ENCODE measurements at regions not wholly inside any gene's neighbourhood (a gene's known extent, or its start where the extent isn't known, plus 50 kb on each side); places are given as distances from the start of the nearest gene placed in this dataset.

DNA sequence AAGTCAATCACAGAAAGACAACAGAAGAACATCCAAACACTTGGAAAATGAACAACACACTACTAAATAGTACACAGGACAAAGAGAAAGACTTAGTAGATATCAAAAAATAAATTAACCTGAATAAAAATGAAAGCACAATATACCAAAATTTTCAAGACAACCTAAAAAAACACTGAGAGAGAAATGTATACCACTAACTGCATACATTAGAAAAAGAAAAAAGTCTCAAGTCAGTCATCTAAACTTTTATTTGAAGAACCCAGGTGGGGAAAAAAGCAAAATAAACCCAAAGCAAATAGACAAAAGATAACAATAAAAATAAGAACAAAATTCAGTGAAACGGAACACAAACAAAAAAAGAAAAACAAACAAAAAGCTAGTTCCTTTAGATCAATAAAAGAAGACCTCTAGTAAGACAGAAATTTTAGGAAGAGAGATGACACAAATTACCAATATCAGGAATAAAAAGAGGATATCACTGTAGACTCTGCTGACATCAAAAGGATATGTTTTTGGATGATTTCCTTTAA is 172.8 kb downstream of the TRIM27 start:
- TF ChIP-seq EP300 (IDR thresholded peaks at IDR 0.05) (no peak), POLR2AphosphoS5 (IDR thresholded peaks at IDR 0.05) (no peak), POLR2A (IDR thresholded peaks at IDR 0.05) (no peak)
- TF ChIP-seq, protein P1, sequence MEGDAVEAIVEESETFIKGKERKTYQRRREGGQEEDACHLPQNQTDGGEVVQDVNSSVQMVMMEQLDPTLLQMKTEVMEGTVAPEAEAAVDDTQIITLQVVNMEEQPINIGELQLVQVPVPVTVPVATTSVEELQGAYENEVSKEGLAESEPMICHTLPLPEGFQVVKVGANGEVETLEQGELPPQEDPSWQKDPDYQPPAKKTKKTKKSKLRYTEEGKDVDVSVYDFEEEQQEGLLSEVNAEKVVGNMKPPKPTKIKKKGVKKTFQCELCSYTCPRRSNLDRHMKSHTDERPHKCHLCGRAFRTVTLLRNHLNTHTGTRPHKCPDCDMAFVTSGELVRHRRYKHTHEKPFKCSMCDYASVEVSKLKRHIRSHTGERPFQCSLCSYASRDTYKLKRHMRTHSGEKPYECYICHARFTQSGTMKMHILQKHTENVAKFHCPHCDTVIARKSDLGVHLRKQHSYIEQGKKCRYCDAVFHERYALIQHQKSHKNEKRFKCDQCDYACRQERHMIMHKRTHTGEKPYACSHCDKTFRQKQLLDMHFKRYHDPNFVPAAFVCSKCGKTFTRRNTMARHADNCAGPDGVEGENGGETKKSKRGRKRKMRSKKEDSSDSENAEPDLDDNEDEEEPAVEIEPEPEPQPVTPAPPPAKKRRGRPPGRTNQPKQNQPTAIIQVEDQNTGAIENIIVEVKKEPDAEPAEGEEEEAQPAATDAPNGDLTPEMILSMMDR (IDR thresholded peaks at IDR 0.05) = no peak
- Histone ChIP-seq H3K27me3 (no peaks in the 10 kb centered on the region), H3K4me3 (no peak overlapping the region), H3K27ac (no peak overlapping the region), H3K36me3 (no peaks in the 10 kb centered on the region), H3K4me1 (no peaks in the 10 kb centered on the region), H3K9me3 (peaks cover 8 to 12% (median 9%) of the 10 kb centered on the region in 4 donors)
- ATAC-seq (ENCODE audit: low FRiP score in 2 of 2) (no peak), DNase-seq (no peak)
- 57 to 86% methylated on average over 1 of the region's 1 CpG for WGBS, 2 donors

DNA sequence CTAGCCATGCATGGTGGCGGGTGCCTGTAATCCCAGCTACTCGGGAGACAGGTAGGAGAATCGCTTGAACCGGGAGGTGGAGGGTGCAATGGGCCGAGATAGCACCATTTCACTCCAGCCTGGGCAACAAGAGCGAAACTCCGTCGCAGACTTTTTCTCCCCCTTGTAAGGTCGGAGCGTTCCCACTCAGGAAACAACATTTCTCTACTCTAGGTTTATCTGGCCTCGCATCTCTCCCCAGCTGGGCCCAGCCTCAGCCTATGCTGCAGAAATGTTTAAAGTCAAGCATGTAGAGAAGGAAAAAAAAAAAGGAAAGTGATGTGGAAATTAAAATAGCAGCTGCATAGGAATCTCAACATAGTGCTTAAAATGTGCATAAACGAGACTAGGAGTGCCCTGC is 172.3 kb downstream of the TRIM27 start:
- TF ChIP-seq, protein P1 (IDR thresholded peaks at IDR 0.05) = no peak
- TF ChIP-seq POLR2AphosphoS5 (IDR thresholded peaks at IDR 0.05) = no peak
- no peak for TF ChIP-seq EP300 (IDR thresholded peaks at IDR 0.05)
- no peak for TF ChIP-seq POLR2A (IDR thresholded peaks at IDR 0.05)
- Histone ChIP-seq H3K4me1 (no peaks in the 10 kb centered on the region), H3K4me3 (no peak overlapping the region), H3K9me3 (peaks cover 8 to 12% (median 9%) of the 10 kb centered on the region in 4 donors), H3K36me3 (no peaks in the 10 kb centered on the region), H3K27ac (no peak overlapping the region), H3K27me3 (no peaks in the 10 kb centered on the region)
- 38 to 53% methylated on average over 12 of the region's 12 CpGs for WGBS, 2 donors
- ATAC-seq (ENCODE audit: low FRiP score in 2 of 2) = no peak
- no peak for DNase-seq

DNA sequence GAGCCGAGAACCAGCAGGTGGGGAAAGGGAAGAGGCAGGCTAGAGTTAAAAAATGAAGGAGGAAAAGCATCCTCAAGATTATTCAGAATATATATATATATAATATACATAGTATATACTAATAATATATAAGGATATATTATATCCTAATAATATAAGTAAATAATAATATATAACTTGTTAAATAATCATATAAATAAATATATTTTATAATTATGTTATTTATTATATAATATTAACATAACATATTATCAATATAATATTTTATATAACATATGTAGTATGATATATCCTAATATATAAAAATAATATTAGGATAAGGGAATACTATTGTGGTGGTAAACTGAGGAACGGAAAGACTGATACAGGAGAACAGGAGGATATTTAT is 171.8 kb downstream of the TRIM27 start:
- ATAC-seq (ENCODE audit: low FRiP score in 2 of 2) (no peak), DNase-seq (no peak)
- Histone ChIP-seq H3K27ac (no peak overlapping the region), H3K4me1 (no peaks in the 10 kb centered on the region), H3K9me3 (peaks cover 8 to 12% (median 9%) of the 10 kb centered on the region in 4 donors), H3K4me3 (no peak overlapping the region), H3K36me3 (no peaks in the 10 kb centered on the region), H3K27me3 (no peaks in the 10 kb centered on the region)
- WGBS, 2 donors = 86 to 90% methylated on average over 2 of the region's 2 CpGs
- TF ChIP-seq POLR2A (IDR thresholded peaks at IDR 0.05) = no peak
- TF ChIP-seq EP300 (IDR thresholded peaks at IDR 0.05) = no peak
- TF ChIP-seq POLR2AphosphoS5 (IDR thresholded peaks at IDR 0.05) = no peak
- TF ChIP-seq, protein P1 (IDR thresholded peaks at IDR 0.05) = no peak

DNA sequence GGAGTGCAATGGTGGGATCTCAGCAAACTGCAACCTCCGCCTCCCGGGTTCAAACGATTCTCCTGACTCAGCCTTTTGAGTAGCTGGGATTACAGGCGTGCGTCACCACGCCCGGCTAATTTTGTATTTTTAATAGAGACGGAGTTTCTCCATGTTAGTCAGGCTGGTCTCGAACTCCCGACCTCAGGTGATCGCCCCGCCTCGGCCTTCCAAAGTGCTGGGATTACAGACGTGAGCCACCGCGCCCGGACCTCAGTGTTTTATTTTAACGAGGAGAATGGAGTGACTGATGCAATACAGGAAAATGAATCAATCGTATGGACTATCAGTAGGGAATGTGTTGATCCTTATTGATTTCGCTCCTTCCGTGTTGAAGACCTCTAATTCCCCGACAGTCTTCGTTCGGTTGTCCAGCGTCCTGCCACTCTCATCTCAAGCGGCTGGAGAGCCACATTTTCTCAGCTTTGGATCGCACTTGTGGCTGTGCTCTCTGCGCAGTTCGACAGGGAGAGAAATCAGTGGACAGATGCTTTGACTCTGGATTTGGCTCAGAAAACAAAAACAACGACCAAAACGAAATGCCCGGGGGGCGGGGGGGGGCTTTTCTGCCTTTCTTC is 166.2 kb downstream of the TRIM27 start:
- H3K27ac ChIP-seq = no peak overlapping the region
- ATAC-seq (ENCODE audit: low FRiP score in 2 of 2) = no peak
- H3K27me3 ChIP-seq = no peaks in the 10 kb centered on the region
- peaks cover 0 to 3% (median 0%) of the 10 kb centered on the region in 4 donors for H3K9me3 ChIP-seq
- H3K4me3 ChIP-seq = no peak overlapping the region
- peak in 1 of 2 donors; percentile 41 for DNase-seq
- TF ChIP-seq POLR2AphosphoS5 (IDR thresholded peaks at IDR 0.05) (no peak), EP300 (IDR thresholded peaks at IDR 0.05) (no peak), POLR2A (IDR thresholded peaks at IDR 0.05) (no peak)
- TF ChIP-seq, protein P1 (IDR thresholded peaks at IDR 0.05) = no peak
- H3K4me1 ChIP-seq = no peaks in the 10 kb centered on the region
- WGBS, 2 donors = 44 to 49% methylated on average over 33 of the region's 33 CpGs
- no peaks in the 10 kb centered on the region for H3K36me3 ChIP-seq

Measured in upper lobe of left lung (tissue), 6 donors.